PC-3 (cell line): ENCODE measurements at regions not wholly inside any gene's neighbourhood (a gene's known extent, or its start where the extent isn't known, plus 50 kb on each side); places are given as distances from the start of the nearest gene placed in this dataset.
A peak's percentile ranks its signal among the peaks of the same experiment; 100 is the strongest.

Experiments
- ATAC-seq: fragments of 200-7000 bp; cut with Tn5 transposase; 2 replicates; pipeline ENCODE4 v1.9.1; 2020; ENCODE audit warnings: mild to moderate bottlenecking, moderate library complexity
- BruUV-seq: library from RNA; stranded (reverse); fragments of 400-500 nt; replicated peaks from 2 replicates; lab custom pipeline; 2021; lab: Mats Ljungman, UMichigan
- CTCF ChIA-PET: fragments of 300-600 bp; sonication (Branson Sonifier 250); formaldehyde crosslinking; loops from one replicate; lab custom pipeline; 2022; ENCODE audit warnings: antibody characterized with exemption; lab: Charles Lee
- POLR2A ChIA-PET: fragments of 300-600 bp; sonication (Branson Sonifier 250); formaldehyde crosslinking; loops from one replicate; lab custom pipeline; 2022; ENCODE audit warnings: antibody characterized with exemption; ENCODE audit not compliant: unreplicated experiment; lab: Charles Lee
- DNase-seq: peaks from one replicate; pipeline ENCODE4 v3.0.0-alpha.2; 2015
- H2AFZ ChIP-seq: fragments of 300-600 bp; sonication (generic); 2 replicates; pipeline ENCODE4 v1.6.0; 2016; ENCODE audit warnings: antibody characterized with exemption, low read length
- H3F3A ChIP-seq: fragments of 300-600 bp; sonication (generic); one replicate; pipeline ENCODE4 v1.6.0; 2017; ENCODE audit warnings: antibody characterized with exemption, low read length, control low read depth, mild to moderate bottlenecking; ENCODE audit not compliant: unreplicated experiment
- H3K27ac ChIP-seq: fragments of 300-600 bp; sonication (generic); 2 replicates; pipeline ENCODE4 v1.5.1; 2016; ENCODE audit warnings: mild to moderate bottlenecking, low read length
- H3K27me3 ChIP-seq: fragments of 300-600 bp; sonication (generic); 2 replicates; pipeline ENCODE4 v1.6.1; 2016; ENCODE audit warnings: low read length, mixed read lengths
- H3K36me3 ChIP-seq: fragments of 300-600 bp; sonication (generic); 2 replicates; pipeline ENCODE4 v1.6.1; 2016; ENCODE audit warnings: low read depth, mixed run types, low read length, mixed read lengths
- H3K4me1 ChIP-seq: fragments of 300-600 bp; sonication (generic); 2 replicates; pipeline ENCODE4 v1.5.1; 2016; ENCODE audit warnings: low read length; ENCODE audit not compliant: insufficient read depth
- H3K4me2 ChIP-seq: fragments of 300-600 bp; sonication (generic); 2 replicates; pipeline ENCODE4 v1.6.0; 2016; ENCODE audit warnings: low read length
- H3K4me3 ChIP-seq: fragments of 300-600 bp; sonication (generic); 2 replicates; pipeline ENCODE4 v1.5.1; 2016; ENCODE audit warnings: mild to moderate bottlenecking, low read length, mixed read lengths
- H3K79me2 ChIP-seq: fragments of 300-600 bp; sonication (generic); 2 replicates; pipeline ENCODE4 v1.6.1; 2017; ENCODE audit warnings: low read length, mixed read lengths
- H3K9ac ChIP-seq: fragments of 300-600 bp; sonication (generic); 2 replicates; pipeline ENCODE4 v1.6.0; 2016; ENCODE audit warnings: mild to moderate bottlenecking, low read length
- H3K9me2 ChIP-seq: fragments of 300-600 bp; sonication (generic); replicated peaks from 2 replicates; pipeline ENCODE4 v1.6.1; 2016; ENCODE audit warnings: mixed run types, low read length, mixed read lengths
- H3K9me3 ChIP-seq: fragments of 300-600 bp; sonication (generic); 2 replicates; pipeline ENCODE4 v1.6.1; 2016; ENCODE audit warnings: low read length, mixed read lengths
- H4K20me1 ChIP-seq: fragments of 300-600 bp; sonication (generic); 2 replicates; pipeline ENCODE4 v1.6.1; 2016; ENCODE audit warnings: low read length, mixed read lengths
- EZH2 ChIP-seq: fragments of 300-600 bp; sonication (generic); IDR thresholded peaks from one replicate; pipeline ENCODE4 v1.6.1; 2017; ENCODE audit warnings: antibody characterized with exemption, mild to moderate bottlenecking, low read length; ENCODE audit not compliant: unreplicated experiment
- EZH2phosphoT487 ChIP-seq: fragments of 300-600 bp; sonication (generic); IDR thresholded peaks from 2 replicates; pipeline ENCODE4 v1.6.1; 2018; ENCODE audit warnings: mild to moderate bottlenecking, antibody characterized with exemption, low read length, borderline replicate concordance
- intact Hi-C: fragments of 100-400 bp; cut with micrococcal nuclease; formaldehyde crosslinking; loops from 2 replicates; pipeline ENCODE4 v1.9.0; 2023
- TF ChIP-seq, protein P1 (sequence below): fragments of 300-600 bp; sonication (generic); conservative IDR thresholded peaks from 2 replicates; pipeline ENCODE4 v1.5.1; 2017; ENCODE audit warnings: antibody characterized with exemption, low read depth, mild to moderate bottlenecking, low read length

DNA sequence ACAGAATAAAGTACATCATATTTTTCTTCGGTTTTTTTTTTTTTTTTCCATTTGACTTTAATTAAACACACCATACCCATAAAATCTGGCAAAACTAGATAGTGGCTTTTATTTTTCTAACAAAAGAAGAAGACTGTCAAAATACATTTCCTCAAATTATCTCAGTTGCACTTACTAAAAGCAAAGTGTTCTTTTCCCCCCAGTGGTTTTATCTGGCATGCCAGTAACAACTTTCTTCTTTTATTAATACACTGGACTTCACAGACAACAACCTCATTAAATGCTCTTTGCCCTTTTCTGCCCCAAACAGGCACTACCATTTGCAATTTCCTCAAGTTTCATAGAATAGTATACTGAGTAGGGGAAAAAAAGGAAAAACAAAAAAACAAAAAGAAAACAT lies 1792.3 kb downstream of the EFNA5 start:
- Histone ChIP-seq H3K79me2 (no peaks in the 10 kb centered on the region), H4K20me1 (no peaks in the 10 kb centered on the region), H3K9me2 (no peaks in the 10 kb centered on the region), H3K27me3 (no peaks in the 10 kb centered on the region), H2AFZ (no peak overlapping the region), H3K27ac (no peak overlapping the region), H3K4me3 (no peak overlapping the region), H3K36me3 (no peaks in the 10 kb centered on the region), H3K9me3 (no peaks in the 10 kb centered on the region), H3F3A (no peaks in the 10 kb centered on the region), H3K4me1 (peaks cover 9% of the 10 kb centered on the region), H3K9ac (no peak overlapping the region), H3K4me2 (no peak overlapping the region)
- DNase-seq (no peak), ATAC-seq (no peak)
- POLR2A ChIA-PET: no interaction called here
- intact Hi-C loops: loop anchor here (5.0 kb wide), 1 partner anchor 244 kb away; no protein-coding TSS in a partner anchor
- TF ChIP-seq EZH2phosphoT487 (no peak), EZH2 (no peak)
- TF ChIP-seq, protein P1, sequence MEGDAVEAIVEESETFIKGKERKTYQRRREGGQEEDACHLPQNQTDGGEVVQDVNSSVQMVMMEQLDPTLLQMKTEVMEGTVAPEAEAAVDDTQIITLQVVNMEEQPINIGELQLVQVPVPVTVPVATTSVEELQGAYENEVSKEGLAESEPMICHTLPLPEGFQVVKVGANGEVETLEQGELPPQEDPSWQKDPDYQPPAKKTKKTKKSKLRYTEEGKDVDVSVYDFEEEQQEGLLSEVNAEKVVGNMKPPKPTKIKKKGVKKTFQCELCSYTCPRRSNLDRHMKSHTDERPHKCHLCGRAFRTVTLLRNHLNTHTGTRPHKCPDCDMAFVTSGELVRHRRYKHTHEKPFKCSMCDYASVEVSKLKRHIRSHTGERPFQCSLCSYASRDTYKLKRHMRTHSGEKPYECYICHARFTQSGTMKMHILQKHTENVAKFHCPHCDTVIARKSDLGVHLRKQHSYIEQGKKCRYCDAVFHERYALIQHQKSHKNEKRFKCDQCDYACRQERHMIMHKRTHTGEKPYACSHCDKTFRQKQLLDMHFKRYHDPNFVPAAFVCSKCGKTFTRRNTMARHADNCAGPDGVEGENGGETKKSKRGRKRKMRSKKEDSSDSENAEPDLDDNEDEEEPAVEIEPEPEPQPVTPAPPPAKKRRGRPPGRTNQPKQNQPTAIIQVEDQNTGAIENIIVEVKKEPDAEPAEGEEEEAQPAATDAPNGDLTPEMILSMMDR: no peak
- CTCF ChIA-PET: no interaction called here
- BruUV-seq: no TSS peak

DNA sequence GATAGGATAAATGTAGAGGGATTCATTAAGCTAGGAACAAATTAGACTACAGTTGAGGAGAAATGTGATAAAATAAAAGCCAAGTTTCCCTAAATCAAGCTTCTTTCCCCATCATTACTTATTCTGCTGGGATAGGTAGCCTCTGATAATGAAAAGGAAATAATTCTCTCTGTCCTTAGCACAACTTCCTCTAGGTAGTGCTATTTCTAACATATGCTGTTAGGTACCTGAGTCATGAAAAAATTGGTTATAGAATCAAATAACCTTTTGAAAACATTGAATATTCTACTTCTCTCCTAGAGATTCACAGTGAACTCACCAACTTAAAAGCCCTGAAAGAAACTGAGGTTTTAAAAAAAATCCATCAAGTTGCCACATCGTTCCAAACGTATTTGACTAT lies 1793.1 kb downstream of the EFNA5 start:
- no peaks in the 10 kb centered on the region for H3K27me3 ChIP-seq
- peak; percentile 39 for DNase-seq
- no peak overlapping the region for H3K4me3 ChIP-seq
- H3K27ac ChIP-seq: no peak overlapping the region
- CTCF ChIA-PET: no interaction called here
- H3K4me1 ChIP-seq: peaks cover 5% of the 10 kb centered on the region
- H3K9me2 ChIP-seq: no peaks in the 10 kb centered on the region
- H3K4me2 ChIP-seq: no peak overlapping the region
- no peaks in the 10 kb centered on the region for H3K9me3 ChIP-seq
- H4K20me1 ChIP-seq: no peaks in the 10 kb centered on the region
- no peak for TF ChIP-seq EZH2phosphoT487
- TF ChIP-seq EZH2: no peak
- TF ChIP-seq, protein P1: peak; percentile 57
- H3K9ac ChIP-seq: no peak overlapping the region
- ATAC-seq: no peak
- no peaks in the 10 kb centered on the region for H3F3A ChIP-seq
- POLR2A ChIA-PET: no interaction called here
- H3K36me3 ChIP-seq: no peaks in the 10 kb centered on the region
- no peak overlapping the region for H2AFZ ChIP-seq
- no TSS peak for BruUV-seq
- intact Hi-C loops: loop anchor here (5.0 kb wide), 1 partner anchor 245 kb away; no protein-coding TSS in a partner anchor
- H3K79me2 ChIP-seq: no peaks in the 10 kb centered on the region

DNA sequence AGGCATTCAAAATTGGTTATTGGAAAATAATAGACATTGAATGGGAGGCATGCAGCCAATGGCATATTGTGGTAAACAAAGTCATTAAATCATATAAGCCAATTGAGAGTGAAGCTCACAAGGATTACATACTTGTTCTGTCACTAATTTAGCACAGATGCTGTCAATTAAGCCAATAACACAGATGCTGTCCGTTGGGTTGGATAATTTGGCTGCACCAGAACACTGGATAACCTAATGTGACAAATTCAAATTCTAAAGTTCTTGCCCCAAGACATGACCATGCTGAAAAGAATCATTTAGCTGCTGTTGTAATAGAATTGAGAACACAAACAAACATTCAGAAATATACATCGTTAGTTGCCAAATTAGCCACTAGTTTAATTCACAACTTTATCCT lies 1796.4 kb downstream of the EFNA5 start:
- CTCF ChIA-PET: interaction anchor here (0.7 kb wide), 1 partner anchor 1170 kb away, joined by 4 read pairs; no protein-coding TSS in a partner anchor
- Histone ChIP-seq H3K9me3 (no peaks in the 10 kb centered on the region), H3K4me1 (no peaks in the 10 kb centered on the region), H3K4me2 (no peak overlapping the region), H3K4me3 (no peak overlapping the region), H3K36me3 (no peaks in the 10 kb centered on the region), H3K9ac (no peak overlapping the region), H3K27me3 (no peaks in the 10 kb centered on the region), H4K20me1 (no peaks in the 10 kb centered on the region), H2AFZ (no peak overlapping the region), H3K79me2 (no peaks in the 10 kb centered on the region), H3K9me2 (no peaks in the 10 kb centered on the region), H3K27ac (no peak overlapping the region), H3F3A (no peaks in the 10 kb centered on the region)
- no peak for DNase-seq
- POLR2A ChIA-PET: no interaction called here
- no TSS peak for BruUV-seq
- ATAC-seq: no peak
- intact Hi-C loops: no loop called here
- TF ChIP-seq EZH2 (no peak), EZH2phosphoT487 (no peak)
- TF ChIP-seq, protein P1: no peak
